HG03520 (cell line): ENCODE measurements at regions not wholly inside any gene's neighbourhood (a gene's known extent, or its start where the extent isn't known, plus 50 kb on each side); places are given as distances from the start of the nearest gene placed in this dataset.
A peak's percentile ranks its signal among the peaks of the same experiment; 100 is the strongest.
"Not testable (repeated sequence)": the region's sequence is repeated elsewhere in the genome, so short reads cannot be mapped to it uniquely, and the experiment has no call there.

Experiments used
- ATAC-seq: cut with Tn5 transposase; IDR thresholded peaks from one replicate; pipeline ENCODE4 v1.9.1; 2021; ENCODE audit warnings: mild to moderate bottlenecking, moderate library complexity; ENCODE audit not compliant: unreplicated experiment

DNA sequence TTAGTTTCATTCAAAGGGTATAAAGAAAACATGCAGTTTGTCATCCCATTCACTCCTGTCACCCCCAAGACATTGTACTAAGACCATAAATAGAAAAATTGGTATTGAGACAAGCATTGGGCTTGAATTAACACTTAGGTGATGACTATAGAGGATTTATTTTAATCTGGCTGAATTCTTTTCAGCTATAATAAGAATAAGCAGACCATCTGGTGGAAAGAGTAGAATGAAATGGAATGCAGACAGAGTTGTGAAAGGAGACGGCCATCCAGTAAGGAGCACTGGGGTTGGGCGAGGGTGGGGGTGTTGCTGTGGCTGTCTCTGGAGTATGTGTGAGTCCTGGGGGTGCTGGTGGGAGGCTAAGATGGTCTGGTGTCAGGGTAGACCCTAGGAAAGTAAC, 125.0 kb upstream of the IVNS1ABP start:
- no peak for ATAC-seq

DNA sequence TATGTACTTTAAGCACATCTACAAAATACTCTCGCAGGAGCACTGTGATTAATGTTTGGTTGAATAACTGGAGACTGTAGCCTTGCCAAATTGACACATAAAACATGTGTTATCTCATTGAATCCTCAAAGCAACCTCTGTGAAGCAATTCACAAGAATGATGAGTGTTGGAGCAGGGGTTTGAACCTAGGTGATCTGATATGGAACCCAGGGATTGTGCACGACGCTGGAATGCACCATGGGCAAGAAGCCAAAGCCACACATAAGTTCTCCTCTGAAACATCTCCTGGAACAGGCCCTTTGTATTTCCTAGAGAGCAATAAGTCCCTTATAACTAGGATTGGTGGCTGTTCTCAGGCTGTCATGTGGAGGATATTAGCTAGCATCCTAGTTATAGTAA, 124.6 kb upstream of the IVNS1ABP start:
- ATAC-seq: no peak

GRCh38 chr1:185440877-185441276, 123.8 kb upstream of the IVNS1ABP start:
- no peak for ATAC-seq

GRCh38 chr1:185439727-185440415, 122.8 kb upstream of the IVNS1ABP start:
- peak; percentile 83 for ATAC-seq

DNA sequence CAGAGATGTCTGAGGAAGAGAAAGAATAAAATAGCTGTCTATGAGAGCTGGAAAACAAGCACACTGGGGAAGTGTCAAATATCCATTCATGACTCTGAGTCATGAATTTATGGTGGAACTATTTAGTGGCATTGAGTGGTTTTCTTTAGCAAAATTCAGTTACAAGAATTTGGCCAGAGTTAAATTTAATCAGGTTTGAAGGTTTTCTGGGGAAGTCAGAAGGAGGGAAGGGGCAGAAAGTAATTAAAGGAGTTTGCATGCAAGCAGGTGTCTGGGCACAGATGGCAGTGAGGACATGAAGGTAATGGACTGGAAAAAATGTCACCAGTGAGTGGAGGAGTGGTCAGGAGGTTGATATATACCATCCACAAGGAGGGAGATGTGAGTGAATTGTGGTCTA, 121.9 kb upstream of the IVNS1ABP start:
- ATAC-seq: no peak

GRCh38 chr1:185435696-185436379, 118.8 kb upstream of the IVNS1ABP start:
- ATAC-seq: no peak

- no peak for ATAC-seq
Measured at GRCh38 chr1:185434721-185435120, 117.7 kb upstream of the IVNS1ABP start.

- no peak for ATAC-seq
Measured at GRCh38 chr1:185433667-185434066, 116.6 kb upstream of the IVNS1ABP start.

GRCh38 chr1:185432948-185433347, 115.9 kb upstream of the IVNS1ABP start:
- ATAC-seq: no peak

- ATAC-seq: no peak
Measured at GRCh38 chr1:185431612-185432011, 114.6 kb upstream of the IVNS1ABP start.

- ATAC-seq: not testable (repeated sequence)
Measured at GRCh38 chr1:185429668-185430067, 112.6 kb upstream of the IVNS1ABP start.

DNA sequence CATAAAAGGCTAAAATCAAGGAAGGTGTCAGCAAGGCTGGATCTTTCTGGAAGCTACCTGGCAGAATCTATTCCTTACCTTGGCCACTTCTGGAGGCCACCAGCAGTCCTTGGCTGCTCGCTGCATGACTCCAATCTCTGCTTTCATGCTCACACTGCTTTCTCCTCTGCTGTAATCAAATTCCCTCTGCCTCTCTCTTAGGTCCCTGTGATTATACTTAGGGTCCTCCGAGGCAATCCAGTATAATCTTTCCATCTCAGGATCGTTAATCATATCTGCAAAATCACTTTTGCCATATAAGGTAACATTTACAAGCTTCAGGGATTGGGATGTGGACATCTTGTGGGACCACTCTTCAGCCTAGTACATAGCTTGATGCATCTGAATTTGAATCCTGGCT, 110.7 kb upstream of the IVNS1ABP start:
- no peak for ATAC-seq

DNA sequence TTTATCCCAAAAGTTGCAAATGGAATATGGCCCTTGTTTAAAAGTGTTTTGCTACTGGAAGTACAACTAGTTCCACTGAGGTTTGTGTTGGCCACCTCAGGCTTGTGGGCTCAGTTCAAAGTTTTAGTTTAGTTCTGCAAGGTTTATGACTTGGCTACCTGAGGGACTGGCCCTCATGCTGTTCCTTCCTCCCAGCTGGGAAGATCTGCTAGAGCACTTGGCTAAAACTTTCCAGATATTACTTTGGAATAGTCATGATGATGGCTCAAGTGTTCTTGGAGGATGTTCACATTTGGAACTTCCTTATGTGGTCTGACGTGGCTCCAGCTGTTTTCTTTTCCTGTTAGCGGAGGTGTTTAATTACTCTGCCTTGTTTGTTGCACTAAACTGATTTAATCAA, 110.2 kb upstream of the IVNS1ABP start:
- no peak for ATAC-seq

DNA sequence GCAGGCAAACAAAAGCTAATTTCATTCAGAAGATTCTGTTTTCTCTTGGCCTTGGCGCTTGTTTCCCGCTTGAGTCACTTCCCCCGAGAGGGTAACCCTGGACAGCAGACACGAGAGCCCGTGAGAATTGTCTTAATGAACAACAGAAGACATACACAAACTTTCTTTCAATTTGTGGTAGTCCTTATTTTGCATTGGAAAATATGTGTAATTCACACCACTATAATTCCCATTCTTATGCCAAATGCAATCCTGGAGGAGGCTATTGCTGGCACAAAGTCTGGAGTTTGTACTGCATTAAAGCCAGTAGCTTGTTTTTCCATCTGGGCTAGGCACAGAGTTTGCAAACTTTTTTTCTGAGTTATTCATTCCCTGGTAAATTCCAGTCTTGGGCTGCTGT, 109.8 kb upstream of the IVNS1ABP start:
- ATAC-seq: no peak

- ATAC-seq: no peak
Measured at GRCh38 chr1:185425163-185425562, 108.1 kb upstream of the IVNS1ABP start.

DNA sequence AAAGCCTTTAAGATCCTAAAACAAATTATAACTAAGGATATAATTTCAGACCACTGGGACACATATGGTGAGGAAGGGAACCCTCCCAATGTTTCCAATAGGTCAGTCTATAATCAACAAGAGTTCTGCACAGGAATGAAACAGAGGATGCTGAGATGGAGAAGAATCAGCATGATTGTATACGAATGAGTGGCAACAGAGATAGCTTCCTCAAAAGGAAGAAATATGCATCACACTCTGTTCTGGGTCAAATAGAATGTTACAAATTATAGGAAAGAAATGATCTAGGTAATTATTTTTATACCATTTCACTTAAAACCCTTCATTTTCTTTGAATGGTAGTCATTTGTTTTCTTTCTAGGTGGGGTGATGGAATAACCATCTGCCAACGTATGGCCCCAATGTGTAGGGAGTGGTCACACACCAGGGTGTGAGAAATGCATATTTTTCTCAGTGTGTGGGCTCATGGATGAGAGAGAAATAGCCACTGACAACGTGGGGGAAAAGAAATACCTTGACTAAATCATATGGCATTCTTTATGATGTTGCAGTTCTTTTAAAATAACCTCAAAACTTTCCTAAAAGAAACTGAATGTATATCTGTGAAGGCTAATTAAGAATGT, 104.6 kb upstream of the IVNS1ABP start:
- no peak for ATAC-seq

GRCh38 chr1:185420588-185421081, 103.6 kb upstream of the IVNS1ABP start:
- ATAC-seq: no peak

- ATAC-seq: no peak
Measured at GRCh38 chr1:185419718-185420117, 102.7 kb upstream of the IVNS1ABP start.

- ATAC-seq: no peak
Measured at GRCh38 chr1:185418472-185418871, 101.4 kb upstream of the IVNS1ABP start.

GRCh38 chr1:185412385-185413087, 95.5 kb upstream of the IVNS1ABP start:
- ATAC-seq: no peak

- ATAC-seq: no peak
Measured at GRCh38 chr1:185409763-185410528, 92.9 kb upstream of the IVNS1ABP start.
